ENCODE measurements at regions not wholly inside any gene's neighbourhood (a gene's known extent, or its start where the extent isn't known, plus 50 kb on each side); places are given as distances from the start of the nearest gene placed in this dataset.

DNA sequence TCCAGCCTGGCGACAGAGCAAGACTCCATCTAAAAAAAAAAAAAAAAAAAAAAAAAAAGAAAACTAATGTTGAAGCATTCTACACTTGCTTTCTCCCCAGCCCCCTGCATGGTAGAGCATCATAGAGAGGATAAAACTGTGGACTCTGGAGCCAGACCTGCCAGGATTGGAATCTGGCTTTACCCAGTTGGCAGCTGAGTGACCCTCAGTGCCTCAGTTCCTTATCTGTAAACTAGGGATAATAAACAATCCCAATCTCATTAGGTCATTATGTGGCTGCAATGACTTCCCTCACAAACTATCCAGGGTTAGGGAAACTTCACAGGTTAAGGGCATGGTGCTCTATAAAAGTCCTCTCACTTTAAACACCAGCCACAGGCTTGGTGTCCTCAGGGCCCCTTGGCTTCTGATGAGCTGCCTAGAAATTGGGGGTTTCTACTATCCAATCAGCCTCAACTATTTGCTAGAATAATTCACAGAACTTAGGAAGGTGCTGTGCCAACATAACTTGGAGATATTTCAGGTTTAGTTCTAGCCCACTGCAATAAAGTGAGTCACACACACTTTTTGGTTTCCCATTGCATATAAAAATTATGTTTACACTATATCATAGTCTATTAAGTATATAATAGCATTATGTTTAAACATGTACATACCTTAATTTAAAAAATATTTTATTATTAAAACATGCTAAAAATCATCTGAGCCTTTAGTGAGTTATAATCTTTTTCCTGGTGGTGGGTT, 180.5 kb upstream of the B3GALT2 start:
- TF ChIP-seq, protein P1, sequence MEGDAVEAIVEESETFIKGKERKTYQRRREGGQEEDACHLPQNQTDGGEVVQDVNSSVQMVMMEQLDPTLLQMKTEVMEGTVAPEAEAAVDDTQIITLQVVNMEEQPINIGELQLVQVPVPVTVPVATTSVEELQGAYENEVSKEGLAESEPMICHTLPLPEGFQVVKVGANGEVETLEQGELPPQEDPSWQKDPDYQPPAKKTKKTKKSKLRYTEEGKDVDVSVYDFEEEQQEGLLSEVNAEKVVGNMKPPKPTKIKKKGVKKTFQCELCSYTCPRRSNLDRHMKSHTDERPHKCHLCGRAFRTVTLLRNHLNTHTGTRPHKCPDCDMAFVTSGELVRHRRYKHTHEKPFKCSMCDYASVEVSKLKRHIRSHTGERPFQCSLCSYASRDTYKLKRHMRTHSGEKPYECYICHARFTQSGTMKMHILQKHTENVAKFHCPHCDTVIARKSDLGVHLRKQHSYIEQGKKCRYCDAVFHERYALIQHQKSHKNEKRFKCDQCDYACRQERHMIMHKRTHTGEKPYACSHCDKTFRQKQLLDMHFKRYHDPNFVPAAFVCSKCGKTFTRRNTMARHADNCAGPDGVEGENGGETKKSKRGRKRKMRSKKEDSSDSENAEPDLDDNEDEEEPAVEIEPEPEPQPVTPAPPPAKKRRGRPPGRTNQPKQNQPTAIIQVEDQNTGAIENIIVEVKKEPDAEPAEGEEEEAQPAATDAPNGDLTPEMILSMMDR (IDR thresholded peaks at IDR 0.05): no peak
- TF ChIP-seq EZH2 (IDR thresholded peaks at IDR 0.05) (no peak), EZH2phosphoT487 (IDR thresholded peaks at IDR 0.05) (no peak)

All from neural progenitor cell (in vitro differentiated cells).